K562 (cell line): ENCODE measurements at regions not wholly inside any gene's neighbourhood (a gene's known extent, or its start where the extent isn't known, plus 50 kb on each side); places are given as distances from the start of the nearest gene placed in this dataset.

Experiments
- ATAC-seq: fragments of 200-7000 bp; cut with Tn5 transposase; 3 replicates; pipeline ENCODE4 v1.9.1; 2020; ENCODE audit warnings: moderate library complexity
- BruUV-seq: library from RNA; stranded (reverse); fragments of 400-500 nt; replicated peaks from 2 replicates; lab custom pipeline; 2021; lab: Mats Ljungman, UMichigan
- CTCF ChIA-PET: fragments of 300-600 bp; formaldehyde crosslinking; extraction: SDS; loops from one replicate; lab custom pipeline; 2021; ENCODE audit warnings: low intra/inter-chr PET ratio; lab: Yijun Ruan, JAX
- POLR2A ChIA-PET: fragments of 300-600, 350-650 bp; sonication (Branson Sonifier 250); formaldehyde crosslinking; extraction: SDS; loops from one replicate; lab custom pipeline; 2021; ENCODE audit warnings: antibody characterized with exemption, inconsistent platforms; lab: Yijun Ruan, JAX
- DNase-seq, 4 experiments: peaks; one replicate each; pipeline versions ENCODE4 v3.0.0 to v3.0.0-alpha.2; 2011 to 2018; ENCODE audit warnings: low spot score in 3 of 4, mixed read lengths in 3 of 4; ENCODE audit errors: extremely low read depth in 1 of 4
- FAIRE-seq: peaks from 2 replicates; lab custom pipeline; 2011; peaks lifted over from hg19 to GRCh38; lab: Jason Lieb, UNC
- H2AFZ ChIP-seq: 2 replicates; pipeline ENCODE4 v1.6.0; 2011; ENCODE audit warnings: low read depth, low read length, control low read depth, inconsistent platforms
- H3K27ac ChIP-seq: fragments of 200-600 bp; 3 replicates; pipeline ENCODE4 v1.8.0; 2011; ENCODE audit warnings: low read depth, mild to moderate bottlenecking, control low read depth, inconsistent platforms, low read length, moderate library complexity, mixed read lengths; ENCODE audit errors: extremely low read depth
- H3K27me3 ChIP-seq, 2 experiments: fragments of 300-600 bp in 1 of 2; 2 replicates in 1 of 2; 3 replicates in 1 of 2; pipeline versions ENCODE4 v1.6.0 to v1.8.0; 2011; ENCODE audit warnings: inconsistent platforms in 2 of 2, low read length in 2 of 2, mild to moderate bottlenecking in 1 of 2, mixed read lengths in 1 of 2, moderate library complexity in 1 of 2; ENCODE audit not compliant: control insufficient read depth in 2 of 2, insufficient read depth in 2 of 2
- H3K36me3 ChIP-seq: fragments of 300-600 bp; 3 replicates; pipeline ENCODE4 v1.8.0; 2011; ENCODE audit warnings: mild to moderate bottlenecking, low read length, inconsistent platforms; ENCODE audit not compliant: control insufficient read depth, insufficient read depth
- H3K4me1 ChIP-seq, 2 experiments: fragments of 200-600 bp in 1 of 2; replicated peaks in 1 of 2; 2 replicates in 1 of 2; 3 replicates in 1 of 2; pipeline versions ENCODE4 v1.5.1 to v1.8.0; 2011; ENCODE audit warnings: inconsistent platforms in 2 of 2, low read length in 2 of 2, mild to moderate bottlenecking in 1 of 2, mixed read lengths in 1 of 2, moderate library complexity in 1 of 2; ENCODE audit not compliant: control insufficient read depth in 2 of 2, insufficient read depth in 2 of 2
- H3K4me2 ChIP-seq: 2 replicates; pipeline ENCODE4 v1.6.1; 2011; ENCODE audit warnings: low read length, control low read depth, inconsistent platforms, mixed read lengths; ENCODE audit not compliant: insufficient read depth
- H3K4me3 ChIP-seq: fragments of 200-600 bp; sonication (generic), shearing (Covaris generic); 2 replicates; pipeline ENCODE4 v1.5.1; 2016; ENCODE audit warnings: control low read depth, inconsistent platforms
- H3K79me2 ChIP-seq: fragments of 200-600 bp; 3 replicates; pipeline ENCODE4 v1.8.0; 2011; ENCODE audit warnings: low read length, inconsistent platforms; ENCODE audit not compliant: control insufficient read depth, insufficient read depth
- H3K9ac ChIP-seq, 2 experiments: 2 replicates each; pipeline versions ENCODE4 v1.6.0 to v1.6.1; 2011; ENCODE audit warnings: low read depth in 2 of 2, low read length in 2 of 2, control low read depth in 1 of 2, inconsistent platforms in 1 of 2, mild to moderate bottlenecking in 1 of 2, mixed read lengths in 1 of 2; ENCODE audit not compliant: insufficient read depth in 1 of 2
- H3K9me1 ChIP-seq: one replicate; pipeline ENCODE4 v1.6.0; 2011; ENCODE audit warnings: inconsistent platforms, mild to moderate bottlenecking, low read length, moderate library complexity; ENCODE audit not compliant: control insufficient read depth, insufficient read depth
- H3K9me3 ChIP-seq: replicated peaks from 2 replicates; pipeline ENCODE4 v1.5.1; 2011; ENCODE audit warnings: low read depth, low read length, inconsistent platforms; ENCODE audit not compliant: control insufficient read depth, insufficient read depth
- H4K20me1 ChIP-seq: replicated peaks from 2 replicates; pipeline ENCODE4 v1.6.1; 2011; ENCODE audit warnings: low read length, inconsistent platforms, mixed read lengths; ENCODE audit not compliant: control insufficient read depth, insufficient read depth
- CEBPZ ChIP-seq: fragments of 150-350 bp; IDR thresholded peaks from 2 replicates; pipeline ENCODE4 v1.6.1; 2014; ENCODE audit warnings: low read depth, mild to moderate bottlenecking, low read length, borderline replicate concordance
- CHD2 ChIP-seq: IDR thresholded peaks from 2 replicates; pipeline ENCODE4 v1.6.1; 2011; ENCODE audit warnings: low read depth, low read length
- HBP1 ChIP-seq: fragments of 450-650 bp; formaldehyde crosslinking; IDR thresholded peaks from 2 replicates; pipeline ENCODE4 v1.4.0; 2022; ENCODE audit warnings: missing genetic modification characterization
- LEF1 ChIP-seq: fragments of 450-650 bp; IDR thresholded peaks from 2 replicates; pipeline ENCODE4 v1.6.1; 2016; ENCODE audit warnings: mild to moderate bottlenecking
- POLR2AphosphoS5 ChIP-seq: IDR thresholded peaks from 2 replicates; pipeline ENCODE4 v1.6.1; 2011; ENCODE audit warnings: mild to moderate bottlenecking, low read depth, low read length, moderate library complexity; ENCODE audit not compliant: control insufficient read depth, insufficient read depth
- RAD51 ChIP-seq: fragments of 450-650 bp; IDR thresholded peaks from 2 replicates; pipeline ENCODE4 v1.7.1; 2016; ENCODE audit warnings: low read depth, mild to moderate bottlenecking, borderline replicate concordance
- SIX5 ChIP-seq, 2 experiments: IDR thresholded peaks; 2 replicates each; pipeline ENCODE4 v1.6.1; 2011; ENCODE audit warnings: low read length in 2 of 2, borderline replicate concordance in 1 of 2, low read depth in 1 of 2, mild to moderate bottlenecking in 1 of 2, moderate library complexity in 1 of 2; ENCODE audit not compliant: insufficient read depth in 1 of 2
- ZC3H11A ChIP-seq: IDR thresholded peaks from 2 replicates; pipeline ENCODE4 v1.6.1; 2012; ENCODE audit warnings: low read depth, low read length, improper control_type of control experiment
- ZFP36 ChIP-seq: fragments of 150-350 bp; IDR thresholded peaks from 2 replicates; pipeline ENCODE4 v1.6.1; 2018; ENCODE audit warnings: low read length, low read depth; ENCODE audit not compliant: partially characterized antibody
- ZNF217 ChIP-seq: sonication (generic); formaldehyde crosslinking; IDR thresholded peaks from 2 replicates; pipeline ENCODE4 v1.8.0; 2022; ENCODE audit warnings: mild to moderate bottlenecking, missing genetic modification reagents
- ZNF324 ChIP-seq: fragments of 250-450 bp; sonication (Bioruptor Pico); IDR thresholded peaks from 2 replicates; pipeline ENCODE4 v1.4.0; 2020; ENCODE audit warnings: mild to moderate bottlenecking
- ZNF655 ChIP-seq: fragments of 250-450 bp; sonication (Bioruptor Pico); IDR thresholded peaks from 2 replicates; pipeline ENCODE4 v1.5.0; 2021
- ZNF778 ChIP-seq: fragments of 450-650 bp; formaldehyde crosslinking; IDR thresholded peaks from 2 replicates; pipeline ENCODE4 v1.4.0; 2020; ENCODE audit warnings: mild to moderate bottlenecking, moderate library complexity
- WGBS: fragments of 100-300 bp; shearing (Covaris generic); methylation state at CpG from one replicate; pipeline ENCODE4 v1.1.6; 2016; ENCODE audit warnings: low coverage, mixed read lengths; ENCODE audit not compliant: insufficient coverage; ENCODE audit errors: missing lambda C conversion rate; 5-methylcytosine and 5-hydroxymethylcytosine counted together
- in situ Hi-C: fragments of 300-500 bp; cut with MboI; formaldehyde crosslinking; loops from 4 replicates; pipeline ENCODE4 v1.15.0; 2018; ENCODE audit warnings: inconsistent platforms, mixed read lengths
- intact Hi-C: fragments of 100-400 bp; cut with micrococcal nuclease; formaldehyde crosslinking; loops from 2 replicates; pipeline ENCODE4 v1.14.2; 2022
- TF ChIP-seq, protein P1 (sequence below): fragments of 250-450 bp; sonication (Bioruptor Pico); IDR thresholded peaks from 2 replicates; pipeline ENCODE4 v1.4.0; 2020; ENCODE audit warnings: mild to moderate bottlenecking, moderate library complexity

- Histone ChIP-seq H3K4me3 (no peak overlapping the region), H3K4me1 (no peaks in the 10 kb centered on the region), H3K36me3 (no peaks in the 10 kb centered on the region), H3K9me1 (no peaks in the 10 kb centered on the region), H4K20me1 (no peaks in the 10 kb centered on the region), H3K27me3 (no peaks in the 10 kb centered on the region), H3K9me3 (no peaks in the 10 kb centered on the region), H3K79me2 (no peaks in the 10 kb centered on the region), H2AFZ (no peak overlapping the region), H3K9ac (no peak overlapping the region), H3K27ac (no peak overlapping the region), H3K4me2 (no peak overlapping the region)
- BruUV-seq: no TSS peak
- CTCF ChIA-PET: no interaction called here
- intact Hi-C loops: no loop called here
- POLR2A ChIA-PET: no interaction called here
- ATAC-seq (no peak), FAIRE-seq (no peak), DNase-seq (no peak)
- 5% methylated on average over 1 of the region's 1 CpG for WGBS
- in situ Hi-C loops: no loop called here
- TF ChIP-seq HBP1: no peak
- TF ChIP-seq ZNF655 (CRISPR knock-in tag): no peak
- TF ChIP-seq ZNF217 (CRISPR knock-in tag): no peak
- TF ChIP-seq ZNF324: no peak
- TF ChIP-seq CHD2: no peak
- no peak for TF ChIP-seq ZC3H11A
- TF ChIP-seq POLR2AphosphoS5: no peak
- TF ChIP-seq, protein P1, sequence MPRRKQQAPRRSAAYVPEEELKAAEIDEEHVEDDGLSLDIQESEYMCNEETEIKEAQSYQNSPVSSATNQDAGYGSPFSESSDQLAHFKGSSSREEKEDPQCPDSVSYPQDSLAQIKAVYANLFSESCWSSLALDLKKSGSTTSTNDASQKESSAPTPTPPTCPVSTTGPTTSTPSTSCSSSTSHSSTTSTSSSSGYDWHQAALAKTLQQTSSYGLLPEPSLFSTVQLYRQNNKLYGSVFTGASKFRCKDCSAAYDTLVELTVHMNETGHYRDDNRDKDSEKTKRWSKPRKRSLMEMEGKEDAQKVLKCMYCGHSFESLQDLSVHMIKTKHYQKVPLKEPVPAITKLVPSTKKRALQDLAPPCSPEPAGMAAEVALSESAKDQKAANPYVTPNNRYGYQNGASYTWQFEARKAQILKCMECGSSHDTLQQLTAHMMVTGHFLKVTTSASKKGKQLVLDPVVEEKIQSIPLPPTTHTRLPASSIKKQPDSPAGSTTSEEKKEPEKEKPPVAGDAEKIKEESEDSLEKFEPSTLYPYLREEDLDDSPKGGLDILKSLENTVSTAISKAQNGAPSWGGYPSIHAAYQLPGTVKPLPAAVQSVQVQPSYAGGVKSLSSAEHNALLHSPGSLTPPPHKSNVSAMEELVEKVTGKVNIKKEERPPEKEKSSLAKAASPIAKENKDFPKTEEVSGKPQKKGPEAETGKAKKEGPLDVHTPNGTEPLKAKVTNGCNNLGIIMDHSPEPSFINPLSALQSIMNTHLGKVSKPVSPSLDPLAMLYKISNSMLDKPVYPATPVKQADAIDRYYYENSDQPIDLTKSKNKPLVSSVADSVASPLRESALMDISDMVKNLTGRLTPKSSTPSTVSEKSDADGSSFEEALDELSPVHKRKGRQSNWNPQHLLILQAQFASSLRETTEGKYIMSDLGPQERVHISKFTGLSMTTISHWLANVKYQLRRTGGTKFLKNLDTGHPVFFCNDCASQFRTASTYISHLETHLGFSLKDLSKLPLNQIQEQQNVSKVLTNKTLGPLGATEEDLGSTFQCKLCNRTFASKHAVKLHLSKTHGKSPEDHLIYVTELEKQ: no peak
- no peak for TF ChIP-seq SIX5 (IDR thresholded peaks at IDR 0.05; ENCODE audit: borderline replicate concordance in 1 of 2, insufficient read depth in 1 of 2, low read depth in 1 of 2, low read length in 2 of 2)
- no peak for TF ChIP-seq LEF1
- TF ChIP-seq ZNF778 (CRISPR knock-in tag): no peak
- TF ChIP-seq RAD51: no peak
- no peak for TF ChIP-seq CEBPZ
- no peak for TF ChIP-seq ZFP36
Measured at GRCh38 chr4:187500796-187501195, 494.8 kb upstream of the ZFP42 start.
